Endothelial cell of hepatic sinusoid (primary cell): ENCODE measurements at regions not wholly inside any gene's neighbourhood (a gene's known extent, or its start where the extent isn't known, plus 50 kb on each side); places are given as distances from the start of the nearest gene placed in this dataset.
"Not testable (repeated sequence)": the region's sequence is repeated elsewhere in the genome, so short reads cannot be mapped to it uniquely, and the experiment has no call there.

ENCODE experiments used
- in situ Hi-C: cut with HindIII; loops from 2 replicates; pipeline ENCODE4 v1.10.0; 2017; ENCODE audit warnings: low sequenced_read_pairs

DNA sequence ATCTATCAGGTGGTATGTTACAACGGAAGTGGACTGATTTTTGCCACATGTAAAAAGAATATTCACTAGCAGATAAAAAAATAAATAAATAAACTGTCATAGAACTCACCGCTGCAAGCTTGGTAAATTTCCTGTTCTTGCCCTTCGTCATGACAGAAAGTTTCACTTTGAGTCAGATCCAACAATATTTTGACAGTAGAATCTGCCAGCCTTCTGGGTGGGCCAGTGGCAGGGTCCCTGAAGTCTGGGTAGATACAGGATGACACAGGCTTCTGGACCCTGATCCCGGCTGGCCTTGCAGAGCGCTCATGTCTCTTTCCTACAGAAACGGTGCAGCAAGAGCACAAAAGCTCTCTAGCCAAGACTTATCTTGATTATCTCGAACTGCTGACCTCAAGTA is 97.8 kb upstream of the PMAIP1 start:
- in situ Hi-C loops, result loop anchor here (5.0 kb wide), 1 partner anchor 95 kb away; no protein-coding TSS in a partner anchor

GRCh38 chr18:59801576-59801975 is 98.2 kb upstream of the PMAIP1 start:
- in situ Hi-C loops, result loop anchor here (5.0 kb wide), 1 partner anchor 94 kb away; no protein-coding TSS in a partner anchor

GRCh38 chr18:59800897-59801296 is 98.9 kb upstream of the PMAIP1 start:
- in situ Hi-C loops, result loop anchor here (5.0 kb wide), 1 partner anchor 94 kb away; no protein-coding TSS in a partner anchor

- in situ Hi-C loops, result loop anchor here (5.0 kb wide), 1 partner anchor 92 kb away; no protein-coding TSS in a partner anchor
These were observed 100.3 kb upstream of the PMAIP1 start for GRCh38 chr18:59799383-59800015.

GRCh38 chr18:59795882-59796281 is 98.7 kb upstream of the CCBE1 start:
- in situ Hi-C loops, result no loop called here

DNA sequence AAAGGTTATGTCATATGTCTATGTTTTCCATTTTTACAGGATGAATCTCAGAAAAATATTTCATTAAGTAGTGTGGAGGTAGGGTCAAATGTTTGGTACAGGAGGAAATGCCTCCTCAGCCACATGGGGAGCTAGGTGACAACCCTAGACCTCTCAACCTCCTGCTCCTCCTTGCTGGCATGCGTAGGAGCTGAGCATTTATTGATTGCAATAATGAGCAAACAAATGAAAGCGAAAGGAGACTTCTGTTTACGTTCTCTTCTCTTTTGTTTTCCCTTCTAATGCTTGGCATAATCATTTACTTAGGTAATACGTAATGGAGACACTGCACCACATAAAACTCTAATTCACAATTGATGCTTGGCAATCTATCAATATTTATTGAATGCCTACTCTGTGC is 95.1 kb upstream of the CCBE1 start:
- in situ Hi-C loops, result no loop called here

- in situ Hi-C loops, result not testable (repeated sequence)
These were observed 93.2 kb upstream of the CCBE1 start for GRCh38 chr18:59790346-59790936.

GRCh38 chr18:59788791-59789106 is 91.5 kb upstream of the CCBE1 start:
- in situ Hi-C loops, result no loop called here

GRCh38 chr18:59787998-59788790 is 91.0 kb upstream of the CCBE1 start:
- in situ Hi-C loops, result no loop called here

GRCh38 chr18:59784694-59785093 is 87.5 kb upstream of the CCBE1 start:
- in situ Hi-C loops, result loop anchor here (5.0 kb wide), 2 partner anchors 43 to 97 kb away; no protein-coding TSS in a partner anchor

DNA sequence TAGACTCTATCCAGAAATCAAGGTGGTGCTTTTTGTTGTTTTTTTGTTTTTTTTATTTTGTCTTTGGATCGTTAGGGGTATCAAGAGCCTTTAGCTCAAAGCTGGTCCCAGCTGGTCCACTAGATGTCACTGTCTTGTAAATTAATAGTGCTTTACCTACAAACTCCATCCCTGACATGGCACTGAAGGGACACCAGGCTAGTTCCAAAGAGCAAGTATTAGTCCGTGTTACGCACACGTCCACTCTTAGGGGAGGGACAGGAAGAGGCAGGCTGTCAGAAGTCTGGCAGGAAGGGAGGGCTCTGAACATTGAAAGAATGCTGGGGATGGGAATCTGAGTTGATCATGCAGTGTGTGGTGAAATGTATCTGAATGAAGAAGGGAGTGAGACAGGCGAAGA is 85.9 kb upstream of the CCBE1 start:
- in situ Hi-C loops, result loop anchor here (5.0 kb wide), 2 partner anchors 44 to 96 kb away; no protein-coding TSS in a partner anchor

- in situ Hi-C loops, result loop anchor here (5.0 kb wide), 2 partner anchors 47 to 93 kb away; no protein-coding TSS in a partner anchor
These were observed 82.8 kb upstream of the CCBE1 start for GRCh38 chr18:59779979-59780378.

GRCh38 chr18:59778434-59778833 is 81.2 kb upstream of the CCBE1 start:
- in situ Hi-C loops, result no loop called here

DNA sequence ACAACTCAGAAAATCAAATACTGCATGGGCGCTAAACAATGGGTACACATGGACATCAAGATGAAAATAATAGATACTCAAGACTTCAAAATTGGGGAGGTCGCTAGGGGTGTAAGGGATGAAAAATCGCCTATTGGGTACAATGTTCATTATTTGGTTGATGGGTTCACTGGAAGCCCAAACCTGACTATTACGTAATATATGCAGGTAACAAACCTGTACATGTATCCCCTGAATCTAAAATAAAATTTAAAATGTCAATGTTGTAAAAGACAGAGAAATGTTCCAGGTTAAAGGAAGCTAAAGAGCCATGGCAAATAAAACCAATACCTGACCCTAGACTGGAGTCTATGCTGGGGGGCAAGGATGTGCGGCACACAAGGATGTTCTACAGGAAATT is 80.4 kb upstream of the CCBE1 start:
- in situ Hi-C loops, result no loop called here

DNA sequence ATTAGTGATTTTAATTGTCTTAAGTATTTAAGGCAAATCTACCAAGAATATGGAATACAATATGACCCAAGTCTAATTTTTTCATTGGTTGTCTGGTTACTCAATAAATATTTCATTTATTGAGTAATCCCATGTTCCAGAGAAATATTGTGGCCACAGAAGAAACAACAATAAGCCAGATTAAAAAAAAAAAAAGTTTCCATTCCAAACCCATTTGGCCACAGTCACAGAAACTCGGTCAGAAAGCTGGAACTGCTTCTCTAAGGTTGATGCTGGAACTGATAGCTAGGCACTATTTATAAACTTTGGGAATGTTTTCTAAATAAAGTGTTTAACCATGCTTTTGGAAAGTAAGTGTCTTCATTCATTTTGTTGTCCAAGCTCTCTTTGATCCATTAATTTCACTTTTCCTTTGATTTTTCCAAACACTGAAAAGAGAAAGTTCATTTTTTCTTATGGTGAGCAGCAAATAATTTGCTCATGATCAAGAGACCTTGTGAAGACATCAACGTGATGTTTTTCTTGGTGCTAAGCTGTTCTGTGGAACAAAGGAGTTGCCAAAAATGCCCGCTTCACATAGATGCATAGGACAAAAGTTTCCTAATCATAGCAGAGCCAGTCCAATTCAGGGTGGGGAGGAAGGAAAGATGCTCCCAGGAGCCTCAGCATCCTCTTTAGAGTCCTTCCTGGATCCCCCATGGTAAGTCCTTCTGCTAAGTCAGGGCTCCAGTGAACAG is 72.1 kb upstream of the CCBE1 start:
- in situ Hi-C loops, result no loop called here

GRCh38 chr18:59768409-59768808 is 71.2 kb upstream of the CCBE1 start:
- in situ Hi-C loops, result no loop called here

DNA sequence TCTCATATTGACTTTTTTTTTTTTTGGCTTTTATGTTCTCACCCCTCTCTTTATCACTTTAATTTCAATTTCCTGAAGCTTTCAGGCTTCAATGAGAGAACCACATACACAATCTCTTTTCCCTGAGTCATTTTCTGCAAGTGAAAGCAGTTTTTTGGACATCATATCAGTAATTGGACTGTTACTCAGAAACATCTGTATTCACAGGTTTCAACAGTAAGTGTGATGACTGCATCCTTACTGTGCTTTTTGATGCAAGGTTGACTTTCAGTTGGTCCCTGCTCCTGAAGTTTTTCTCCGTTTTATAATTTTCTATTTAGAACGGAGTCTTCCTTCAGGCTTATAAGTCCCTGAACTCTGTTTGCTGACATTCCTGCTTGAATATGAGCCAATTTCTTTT is 70.5 kb upstream of the CCBE1 start:
- in situ Hi-C loops, result no loop called here

- in situ Hi-C loops, result no loop called here
These were observed 68.1 kb upstream of the CCBE1 start for GRCh38 chr18:59765343-59765742.

GRCh38 chr18:59764281-59764680 is 67.1 kb upstream of the CCBE1 start:
- in situ Hi-C loops, result loop anchor here (5.0 kb wide), 1 partner anchor 57 kb away; no protein-coding TSS in a partner anchor

DNA sequence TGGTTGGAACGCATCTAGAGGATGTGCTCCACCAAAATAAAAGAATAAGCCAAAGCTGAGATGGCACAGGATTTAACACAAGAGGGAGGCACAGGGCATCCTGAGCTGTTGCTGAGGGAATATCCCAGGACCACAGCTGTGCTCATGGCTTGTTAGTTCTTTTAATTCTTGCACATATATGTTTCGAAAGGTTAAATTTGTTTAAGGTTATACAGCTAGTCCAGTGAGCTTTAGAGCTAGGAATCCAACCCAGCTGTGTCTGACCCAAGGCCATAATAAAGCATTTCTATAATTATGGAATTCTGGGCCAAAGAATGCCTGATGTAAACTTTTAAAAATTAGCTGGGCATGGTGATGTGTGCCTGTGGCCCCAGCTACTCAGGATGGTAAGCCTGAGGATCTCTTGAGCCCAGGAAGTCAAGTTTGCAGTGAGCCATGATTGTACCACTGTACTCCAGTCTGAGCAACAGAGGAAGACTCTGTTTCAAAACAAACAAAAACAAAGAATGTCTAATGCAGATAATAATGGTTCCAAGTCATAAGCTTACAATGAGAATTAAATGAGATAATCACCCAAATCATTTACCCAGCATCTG is 66.4 kb upstream of the CCBE1 start:
- in situ Hi-C loops, result loop anchor here (5.0 kb wide), 1 partner anchor 56 kb away; no protein-coding TSS in a partner anchor
